ENCODE measurements at regions not wholly inside any gene's neighbourhood (a gene's known extent, or its start where the extent isn't known, plus 50 kb on each side); places are given as distances from the start of the nearest gene placed in this dataset.
"Not testable (repeated sequence)": the region's sequence is repeated elsewhere in the genome, so short reads cannot be mapped to it uniquely, and the experiment has no call there.

DNA sequence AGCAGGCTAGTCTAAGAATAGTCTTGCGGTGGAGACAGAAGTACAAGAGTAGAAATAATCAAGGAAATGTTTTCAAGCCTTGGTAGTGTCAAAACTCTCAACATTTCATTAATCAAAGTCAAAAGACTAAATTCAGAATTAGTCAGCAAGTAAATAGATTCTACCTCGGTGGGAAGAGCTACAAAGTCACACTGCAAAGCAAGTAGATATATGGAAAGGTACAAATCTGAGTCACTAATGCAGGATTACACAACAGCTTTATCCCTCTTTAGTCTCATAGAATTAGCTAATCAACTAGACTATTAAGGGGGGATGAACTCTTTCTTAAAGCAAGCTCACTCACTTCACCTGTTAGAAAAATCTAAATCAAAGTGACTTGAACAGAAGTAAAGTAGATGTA is 568.7 kb upstream of the CNTNAP5 start:
- ATAC-seq, result no peak
- intact Hi-C loops (cut with DNase I), result no loop called here
- DNase-seq (ENCODE audit: missing footprints), result no peak

GRCh38 chr2:123463886-123464285 is 561.2 kb upstream of the CNTNAP5 start:
- DNase-seq (ENCODE audit: missing footprints) (no peak), ATAC-seq (no peak)
- intact Hi-C loops (cut with DNase I), result no loop called here

DNA sequence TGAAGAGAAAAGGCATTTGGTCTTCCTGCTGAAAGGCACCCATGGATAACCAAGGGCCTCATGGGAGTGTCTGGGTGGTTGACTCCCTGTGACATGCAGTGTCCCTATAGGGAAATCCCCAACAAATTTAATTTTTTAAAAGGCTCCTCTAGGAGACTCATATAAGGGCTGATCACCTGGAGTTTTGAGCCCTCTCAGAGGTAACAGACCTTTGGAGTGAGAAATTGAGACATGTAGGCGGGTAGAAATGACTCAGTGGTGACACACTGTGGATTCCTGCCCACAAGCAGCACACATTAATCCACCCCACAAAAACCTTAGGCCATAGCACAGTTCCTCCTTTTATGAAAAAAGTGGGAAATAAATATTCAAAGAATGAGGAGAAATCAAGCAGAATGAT is 557.0 kb upstream of the CNTNAP5 start:
- no peak for ATAC-seq
- intact Hi-C loops (cut with DNase I), result no loop called here
- DNase-seq (ENCODE audit: missing footprints), result no peak

DNA sequence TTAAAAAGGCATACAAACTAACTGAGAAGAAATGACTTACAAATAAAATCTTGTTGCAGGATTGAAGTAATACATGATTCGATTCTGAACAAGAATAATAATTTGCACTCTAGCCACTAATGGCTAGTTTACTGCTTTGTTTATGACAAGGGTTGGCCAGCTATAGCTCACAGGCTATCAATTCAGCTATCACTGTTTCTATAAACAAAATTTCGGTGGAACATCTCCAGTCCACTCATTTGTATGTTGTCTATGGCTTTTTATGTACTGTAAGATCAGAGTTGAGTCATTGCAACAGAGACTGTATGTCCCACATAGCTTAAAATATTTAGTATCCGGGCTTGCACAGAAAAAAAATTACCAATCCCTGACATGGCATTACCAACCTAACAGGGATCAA is 543.7 kb upstream of the CNTNAP5 start:
- ATAC-seq, result no peak

DNA sequence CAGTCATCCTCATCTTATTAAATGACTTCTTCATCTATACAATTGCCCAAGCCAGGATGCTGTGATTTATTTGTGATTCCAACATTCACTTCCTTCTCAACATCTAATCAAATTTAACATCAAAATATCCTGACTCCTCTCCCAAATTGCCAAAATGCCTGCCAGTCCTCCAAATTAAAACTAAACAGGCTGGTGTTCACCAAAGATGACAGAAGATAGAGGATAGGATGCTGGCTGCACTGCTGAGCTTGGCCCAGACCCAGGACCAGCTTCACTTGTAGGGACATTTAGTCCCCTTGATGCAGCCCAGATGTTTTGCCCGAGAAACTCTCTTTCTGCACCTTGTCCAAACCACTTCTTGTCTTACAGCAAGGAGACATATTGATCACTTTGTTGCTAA is 540.0 kb upstream of the CNTNAP5 start:
- intact Hi-C loops (cut with DNase I), result no loop called here
- ATAC-seq, result no peak
- no peak for DNase-seq (ENCODE audit: missing footprints)

More for the DNA sequence above, 543.7 kb upstream of the CNTNAP5 start:
- intact Hi-C loops (cut with DNase I), result no loop called here
- no peak for DNase-seq (ENCODE audit: missing footprints)

- intact Hi-C loops (cut with DNase I), result no loop called here
- DNase-seq (ENCODE audit: missing footprints) (no peak), ATAC-seq (no peak)
Measured at GRCh38 chr2:123493687-123494086, 531.4 kb upstream of the CNTNAP5 start.

GRCh38 chr2:123495241-123495640 is 529.8 kb upstream of the CNTNAP5 start:
- DNase-seq (ENCODE audit: missing footprints) (no peak), ATAC-seq (no peak)
- intact Hi-C loops (cut with DNase I), result no loop called here

- no peak for DNase-seq (ENCODE audit: missing footprints)
- no peak for ATAC-seq
Measured at GRCh38 chr2:123500346-123500745, 524.7 kb upstream of the CNTNAP5 start.

GRCh38 chr2:123500988-123501387 is 524.1 kb upstream of the CNTNAP5 start:
- no peak for DNase-seq (ENCODE audit: missing footprints)
- no peak for ATAC-seq
- intact Hi-C loops (cut with DNase I), result no loop called here

More at GRCh38 chr2:123500346-123500745, 524.7 kb upstream of the CNTNAP5 start:
- intact Hi-C loops (cut with DNase I), result no loop called here

DNA sequence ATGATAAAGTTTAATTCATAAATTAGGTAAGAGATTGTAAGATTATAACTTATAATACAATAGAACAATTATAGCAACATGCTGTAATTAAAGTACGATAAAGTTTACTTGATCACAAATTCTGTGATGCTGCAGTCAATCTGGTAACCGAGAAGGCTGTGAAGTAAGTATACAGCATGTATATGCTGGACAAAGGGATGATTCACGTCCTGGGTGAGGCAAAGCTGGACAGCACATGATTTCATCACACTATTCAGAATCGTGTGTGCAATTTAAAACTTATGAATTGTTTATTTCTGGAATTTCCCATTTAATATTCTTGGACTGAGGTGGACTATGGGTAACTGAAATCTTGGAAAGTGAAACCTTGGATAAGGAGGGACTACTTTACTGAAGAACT is 522.2 kb upstream of the CNTNAP5 start:
- ATAC-seq (no peak), DNase-seq (ENCODE audit: missing footprints) (no peak)
- intact Hi-C loops (cut with DNase I), result no loop called here

GRCh38 chr2:123512547-123512946 is 512.5 kb upstream of the CNTNAP5 start:
- intact Hi-C loops (cut with DNase I), result no loop called here
- ATAC-seq, result no peak

GRCh38 chr2:123513351-123513750 is 511.7 kb upstream of the CNTNAP5 start:
- intact Hi-C loops (cut with DNase I), result no loop called here
- DNase-seq (ENCODE audit: missing footprints) (no peak), ATAC-seq (no peak)

More at GRCh38 chr2:123512547-123512946, 512.5 kb upstream of the CNTNAP5 start:
- DNase-seq (ENCODE audit: missing footprints), result peak; percentile 45

DNA sequence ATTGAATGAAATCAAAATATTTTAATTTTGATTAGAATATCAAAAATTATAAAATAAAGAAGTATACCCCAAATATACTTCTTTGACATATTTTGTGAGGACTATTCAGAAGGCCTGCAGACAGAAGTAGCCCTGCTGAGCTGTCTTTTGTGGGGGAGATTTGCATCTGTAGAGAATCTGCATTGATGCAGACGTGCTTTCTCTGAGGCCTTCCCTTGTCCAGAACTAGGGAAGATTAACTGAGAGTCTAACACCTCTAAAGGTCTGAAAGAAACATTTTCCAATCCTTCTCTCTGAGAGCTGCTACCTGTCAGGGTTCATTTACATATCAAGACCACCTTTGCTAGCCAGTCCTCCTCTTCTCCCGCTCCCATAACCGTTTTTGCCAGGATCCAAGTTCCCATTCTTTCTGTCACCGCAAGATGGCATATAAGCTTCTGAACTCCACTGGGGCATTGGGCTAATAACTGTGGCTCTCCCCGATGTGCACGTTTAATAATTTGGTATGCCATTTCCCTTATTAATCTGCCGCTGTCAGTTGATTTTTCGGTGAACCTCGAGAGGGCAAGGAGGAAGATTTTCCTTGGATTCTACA is 510.4 kb upstream of the CNTNAP5 start:
- ATAC-seq, result no peak
- intact Hi-C loops (cut with DNase I), result no loop called here
- no peak for DNase-seq (ENCODE audit: missing footprints)

- intact Hi-C loops (cut with DNase I), result no loop called here
- DNase-seq (ENCODE audit: missing footprints), result no peak
- ATAC-seq, result peak; percentile 26
Measured at GRCh38 chr2:123518367-123518766, 506.7 kb upstream of the CNTNAP5 start.

DNA sequence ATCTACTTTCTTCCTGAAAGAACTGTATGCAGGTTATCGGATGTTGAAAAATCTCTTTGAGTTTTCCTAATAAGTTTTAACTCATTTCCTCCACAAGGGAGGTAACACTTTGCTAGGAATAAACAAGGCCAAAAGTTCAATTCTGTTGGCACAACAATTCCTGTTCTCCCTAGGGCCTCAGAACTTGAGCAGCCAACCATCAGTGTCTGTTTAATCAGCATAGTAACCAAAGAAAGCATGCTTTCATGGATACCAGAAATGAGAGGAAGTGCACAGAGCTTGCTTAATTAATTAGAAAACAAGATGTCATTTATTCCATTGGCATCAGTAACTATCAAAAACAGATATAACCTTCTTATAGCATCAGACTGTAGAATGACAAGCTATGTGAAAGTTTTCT is 503.2 kb upstream of the CNTNAP5 start:
- ATAC-seq (no peak), DNase-seq (ENCODE audit: missing footprints) (no peak)
- intact Hi-C loops (cut with DNase I), result no loop called here

GRCh38 chr2:123522498-123522897 is 502.6 kb upstream of the CNTNAP5 start:
- DNase-seq (ENCODE audit: missing footprints); ATAC-seq; intact Hi-C loops (cut with DNase I): not testable (repeated sequence)

DNA sequence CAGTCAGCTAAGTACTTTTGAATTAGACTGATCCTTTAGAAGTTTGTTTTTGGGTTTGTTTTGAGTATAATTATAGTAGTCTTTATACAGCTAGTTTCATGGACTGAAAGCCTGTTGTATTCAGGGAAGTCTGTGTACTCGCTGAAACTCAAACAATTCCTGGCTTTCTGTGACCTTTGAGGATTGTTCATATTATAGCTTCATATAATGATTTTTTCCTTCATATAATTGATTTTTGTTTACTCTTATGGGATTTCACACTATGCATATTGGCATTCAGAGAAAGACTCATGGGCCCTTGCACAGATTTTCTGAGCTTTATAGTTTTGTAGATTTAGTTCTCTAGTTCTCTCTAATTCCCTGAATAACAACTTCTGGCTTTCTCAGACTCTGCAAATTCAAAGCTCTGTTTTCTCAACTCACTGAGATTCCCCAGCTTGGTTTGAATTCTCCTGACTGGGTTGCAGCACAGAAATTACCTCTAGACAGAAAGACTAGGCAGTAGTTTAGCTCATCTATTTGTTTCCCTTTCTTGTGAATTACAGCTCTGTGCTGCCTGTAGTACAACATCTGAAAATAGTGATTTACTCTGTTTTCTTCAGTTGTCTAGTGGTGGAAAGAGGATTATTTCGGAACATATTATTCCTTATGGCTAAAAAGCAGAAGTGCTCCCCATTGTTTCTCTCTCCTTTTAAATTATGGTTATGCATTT is 495.9 kb upstream of the CNTNAP5 start:
- DNase-seq (ENCODE audit: missing footprints) (no peak), ATAC-seq (no peak)
- intact Hi-C loops (cut with DNase I), result no loop called here

- ATAC-seq (no peak), DNase-seq (ENCODE audit: missing footprints) (no peak)
- intact Hi-C loops (cut with DNase I), result no loop called here
Measured at GRCh38 chr2:123530004-123530403, 495.1 kb upstream of the CNTNAP5 start.

DNA sequence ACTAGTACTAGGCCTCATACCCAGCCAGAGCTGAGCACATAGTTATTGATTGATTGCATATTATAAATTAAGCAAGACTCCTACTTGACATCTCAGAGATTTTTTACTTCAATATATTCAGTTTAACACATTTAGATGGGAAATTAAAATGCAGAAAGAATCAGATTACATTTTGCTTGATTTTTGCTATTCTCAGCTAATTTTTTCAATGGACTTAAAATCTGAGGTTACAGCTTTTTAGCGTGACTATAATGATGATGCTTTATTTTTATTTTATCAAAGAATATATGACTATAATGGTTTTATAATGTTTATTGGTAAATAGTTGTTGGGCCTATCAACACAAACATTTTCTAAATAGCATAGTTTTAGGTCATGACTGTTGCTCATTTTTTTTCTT is 493.0 kb upstream of the CNTNAP5 start:
- intact Hi-C loops (cut with DNase I), result no loop called here
- ATAC-seq (no peak), DNase-seq (ENCODE audit: missing footprints) (no peak)

DNA sequence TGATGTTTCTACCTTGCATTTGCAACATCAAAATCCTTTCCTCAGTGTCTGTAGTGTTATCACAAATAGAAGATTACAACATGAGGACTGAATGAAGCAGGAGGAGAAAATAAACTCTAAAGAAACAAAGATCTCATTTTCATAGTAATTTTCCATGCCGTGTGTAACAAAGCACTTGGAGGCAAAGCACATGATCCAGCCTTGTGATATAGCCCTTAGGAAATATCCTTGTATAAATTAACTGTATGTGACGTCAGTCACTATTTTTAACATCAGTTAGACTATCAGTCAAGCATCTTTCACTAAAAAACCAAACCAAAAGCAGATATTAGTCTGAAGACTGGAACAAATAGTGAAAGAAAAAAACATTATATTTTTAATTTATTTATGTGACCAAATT is 492.1 kb upstream of the CNTNAP5 start:
- intact Hi-C loops (cut with DNase I), result no loop called here
- DNase-seq (ENCODE audit: missing footprints), result no peak
- ATAC-seq, result no peak

DNA sequence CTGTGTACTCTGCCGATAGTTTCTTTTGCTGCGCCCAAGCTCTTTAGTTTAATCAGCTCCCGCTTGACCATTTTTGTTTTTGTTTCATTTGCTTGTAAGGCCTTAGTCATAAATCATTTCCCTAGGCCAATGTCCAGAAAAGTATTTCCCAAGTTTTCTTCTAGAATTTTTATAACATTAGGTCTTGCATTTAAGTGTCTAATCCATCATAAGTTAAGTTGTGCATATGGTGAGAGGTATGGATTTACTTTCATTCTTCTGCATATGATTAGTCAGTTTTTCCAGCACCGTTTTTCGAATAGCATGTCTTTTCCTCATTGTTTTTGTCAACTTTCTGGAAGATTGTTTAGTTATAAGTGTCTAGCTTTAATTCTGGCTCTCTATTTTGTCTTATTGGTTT is 484.8 kb upstream of the CNTNAP5 start:
- ATAC-seq (no peak), DNase-seq (ENCODE audit: missing footprints) (no peak)
- intact Hi-C loops (cut with DNase I), result no loop called here
